Germinal center (tissue), 1 donor: ENCODE measurements at regions not wholly inside any gene's neighbourhood (a gene's known extent, or its start where the extent isn't known, plus 50 kb on each side); places are given as distances from the start of the nearest gene placed in this dataset.
"Not testable (repeated sequence)": the region's sequence is repeated elsewhere in the genome, so short reads cannot be mapped to it uniquely, and the experiment has no call there.

ENCODE experiments used
- DNase-seq: peaks from one replicate; pipeline ENCODE4 v3.0.0; 2012; ENCODE audit warnings: mixed read lengths, low spot score

GRCh38 chr9:115543511-115543910 lies 425.6 kb upstream of the TNC start:
- DNase-seq, result no peak

- no peak for DNase-seq
Observed at GRCh38 chr9:115548609-115549260, 430.8 kb upstream of the TNC start.

GRCh38 chr9:115551396-115551795 lies 433.4 kb upstream of the TNC start:
- DNase-seq, result no peak

GRCh38 chr9:115553060-115553773 lies 435.3 kb upstream of the TNC start:
- DNase-seq, result no peak

- DNase-seq, result no peak
Observed at GRCh38 chr9:115556432-115556831, 438.5 kb upstream of the TNC start.

- DNase-seq, result no peak
Observed at GRCh38 chr9:115575147-115575546, 457.2 kb upstream of the TNC start.

GRCh38 chr9:115585458-115585857 lies 467.5 kb upstream of the TNC start:
- not testable (repeated sequence) for DNase-seq

GRCh38 chr9:115587310-115587709 lies 469.4 kb upstream of the TNC start:
- DNase-seq, result no peak

- DNase-seq, result no peak
Observed at GRCh38 chr9:115590011-115590410, 472.1 kb upstream of the TNC start.

- peak; percentile 8 for DNase-seq
Observed at GRCh38 chr9:115591584-115591984, 473.6 kb upstream of the TNC start.

GRCh38 chr9:115593587-115594091 lies 475.7 kb upstream of the TNC start:
- peak; percentile 36 for DNase-seq

- DNase-seq, result no peak
Observed at GRCh38 chr9:115594557-115594956, 476.6 kb upstream of the TNC start.

GRCh38 chr9:115596021-115596745 lies 478.2 kb upstream of the TNC start:
- DNase-seq, result no peak

GRCh38 chr9:115596746-115597080 lies 478.8 kb upstream of the TNC start:
- no peak for DNase-seq

- no peak for DNase-seq
Observed at GRCh38 chr9:115597330-115597895, 479.5 kb upstream of the TNC start.

- DNase-seq, result no peak
Observed at GRCh38 chr9:115598751-115599150, 480.8 kb upstream of the TNC start.

GRCh38 chr9:115599898-115600297 lies 481.9 kb upstream of the TNC start:
- DNase-seq, result no peak

GRCh38 chr9:115601434-115601833 lies 483.5 kb upstream of the TNC start:
- no peak for DNase-seq

- no peak for DNase-seq
Observed at GRCh38 chr9:115604831-115605483, 487.0 kb upstream of the TNC start.

GRCh38 chr9:115606838-115607237 lies 488.9 kb upstream of the TNC start:
- DNase-seq, result no peak

- no peak for DNase-seq
Observed at GRCh38 chr9:115614326-115614999, 496.5 kb upstream of the TNC start.

- DNase-seq, result no peak
Observed at GRCh38 chr9:115615000-115615401, 497.0 kb upstream of the TNC start.
